ENCODE measurements at regions not wholly inside any gene's neighbourhood (a gene's known extent, or its start where the extent isn't known, plus 50 kb on each side); places are given as distances from the start of the nearest gene placed in this dataset.
A peak's percentile ranks its signal among the peaks of the same experiment; 100 is the strongest.

- intact Hi-C loops (cut with DNase I), result loop anchor here (5.0 kb wide), 1 partner anchor 1428 kb away; no protein-coding TSS in a partner anchor
- DNase-seq (ENCODE audit: low spot score) (no peak), ATAC-seq (no peak)
Observed at GRCh38 chr1:29459620-29459945, 223.3 kb downstream of the PTPRU start.

- intact Hi-C loops (cut with DNase I), result loop anchor here (5.0 kb wide), 1 partner anchor 1428 kb away; no protein-coding TSS in a partner anchor
- no peak for DNase-seq (ENCODE audit: low spot score)
- no peak for ATAC-seq
Observed at GRCh38 chr1:29458737-29459619, 222.7 kb downstream of the PTPRU start.

GRCh38 chr1:29457496-29458368, 221.4 kb downstream of the PTPRU start:
- no peak for ATAC-seq
- no peak for DNase-seq (ENCODE audit: low spot score)
- intact Hi-C loops (cut with DNase I), result loop anchor here (5.0 kb wide), 1 partner anchor 1430 kb away; no protein-coding TSS in a partner anchor

GRCh38 chr1:29456685-29457435, 220.5 kb downstream of the PTPRU start:
- DNase-seq (ENCODE audit: low spot score), result no peak
- ATAC-seq, result no peak
- intact Hi-C loops (cut with DNase I), result loop anchor here (5.0 kb wide), 1 partner anchor 1430 kb away; no protein-coding TSS in a partner anchor

GRCh38 chr1:29455781-29456180, 219.5 kb downstream of the PTPRU start:
- intact Hi-C loops (cut with DNase I), result loop anchor here (5.0 kb wide), 1 partner anchor 1432 kb away; no protein-coding TSS in a partner anchor
- no peak for ATAC-seq
- DNase-seq (ENCODE audit: low spot score), result no peak

GRCh38 chr1:29454616-29455380, 218.5 kb downstream of the PTPRU start:
- intact Hi-C loops (cut with DNase I), result loop anchor here (5.0 kb wide), 1 partner anchor 1433 kb away; no protein-coding TSS in a partner anchor
- ATAC-seq, result no peak
- DNase-seq (ENCODE audit: low spot score), result no peak

- peak; percentile 4 for DNase-seq (ENCODE audit: low spot score)
- intact Hi-C loops (cut with DNase I), result no loop called here
Observed at GRCh38 chr1:29453502-29454240, 217.3 kb downstream of the PTPRU start.

GRCh38 chr1:29452463-29453230, 216.3 kb downstream of the PTPRU start:
- DNase-seq (ENCODE audit: low spot score), result no peak

More at GRCh38 chr1:29453502-29454240, 217.3 kb downstream of the PTPRU start:
- ATAC-seq, result no peak

GRCh38 chr1:29451368-29451892, 215.1 kb downstream of the PTPRU start:
- intact Hi-C loops (cut with DNase I), result no loop called here
- DNase-seq (ENCODE audit: low spot score) (peak; percentile 21), ATAC-seq (no peak)

More at GRCh38 chr1:29452463-29453230, 216.3 kb downstream of the PTPRU start:
- intact Hi-C loops (cut with DNase I), result no loop called here
- no peak for ATAC-seq

- DNase-seq (ENCODE audit: low spot score), result no peak
- no peak for ATAC-seq
- intact Hi-C loops (cut with DNase I), result no loop called here
Observed at GRCh38 chr1:29450591-29450990, 214.3 kb downstream of the PTPRU start.

- peak; percentile 19 for DNase-seq (ENCODE audit: low spot score)
- no peak for ATAC-seq
- intact Hi-C loops (cut with DNase I), result no loop called here
Observed at GRCh38 chr1:29448456-29449235, 212.3 kb downstream of the PTPRU start.

- intact Hi-C loops (cut with DNase I), result no loop called here
- no peak for ATAC-seq
- no peak for DNase-seq (ENCODE audit: low spot score)
Observed at GRCh38 chr1:29447368-29447767, 211.0 kb downstream of the PTPRU start.

GRCh38 chr1:29444782-29445729, 208.7 kb downstream of the PTPRU start:
- intact Hi-C loops (cut with DNase I), result no loop called here
- ATAC-seq (no peak), DNase-seq (ENCODE audit: low spot score) (peak; percentile 23)

GRCh38 chr1:29444081-29444715, 207.9 kb downstream of the PTPRU start:
- intact Hi-C loops (cut with DNase I), result no loop called here
- ATAC-seq, result no peak
- no peak for DNase-seq (ENCODE audit: low spot score)

All from sciatic nerve (tissue), 2 donors.